ENCODE measurements at regions not wholly inside any gene's neighbourhood (a gene's known extent, or its start where the extent isn't known, plus 50 kb on each side); places are given as distances from the start of the nearest gene placed in this dataset.

DNA sequence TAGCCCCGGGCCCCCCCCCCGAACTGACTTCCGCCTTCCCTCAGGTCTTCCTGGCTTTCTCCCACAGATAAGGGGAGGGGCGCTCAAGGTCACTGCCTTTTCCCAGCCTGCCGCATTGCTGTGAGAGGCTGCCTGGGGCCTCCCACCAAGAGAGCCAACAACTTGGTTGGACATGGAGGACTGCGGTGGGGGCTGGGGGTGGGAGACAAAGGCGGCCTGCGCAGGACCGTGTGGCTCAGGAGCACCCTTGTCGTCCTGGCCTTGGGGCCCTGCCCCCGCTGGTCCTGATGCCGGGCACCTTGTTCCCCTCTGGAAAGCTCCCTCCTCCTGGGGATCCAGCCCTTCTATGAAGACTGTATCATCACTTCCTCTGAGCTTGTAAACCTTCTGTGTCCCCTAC lies 105.6 kb upstream of the FOXF1 start:
- ATAC-seq = no peak
- Histone ChIP-seq H3K27ac (no peak overlapping the region), H3K27me3 (peaks cover 0 to 83% (median 57%) of the 10 kb centered on the region in 7 donors), H3K4me3 (no peak overlapping the region), H3K4me1 (peaks cover 0 to 3% (median 0%) of the 10 kb centered on the region in 9 donors), H3K9me3 (no peaks in the 10 kb centered on the region), H3K36me3 (no peaks in the 10 kb centered on the region)
- no peak for TF ChIP-seq CTCF (IDR thresholded peaks at IDR 0.05)
- DNase-seq = no peak
- 45 to 52% methylated on average over 8 to 12 of the region's 12 CpGs for WGBS, 2 donors
- intact Hi-C loops (cut with DNase I) = no loop called here

- peaks cover 0 to 3% (median 0%) of the 10 kb centered on the region in 9 donors for H3K4me1 ChIP-seq
- peaks cover 0 to 78% (median 51%) of the 10 kb centered on the region in 7 donors for H3K27me3 ChIP-seq
- intact Hi-C loops (cut with DNase I) = no loop called here
- no peak overlapping the region for H3K27ac ChIP-seq
- WGBS, 2 donors = 73 to 78% methylated on average over 12 of the region's 12 CpGs
- ATAC-seq = no peak
- no peak for DNase-seq
- H3K36me3 ChIP-seq = no peaks in the 10 kb centered on the region
- no peak for TF ChIP-seq CTCF (IDR thresholded peaks at IDR 0.05)
- H3K9me3 ChIP-seq = no peaks in the 10 kb centered on the region
- H3K4me3 ChIP-seq = no peak overlapping the region
Measured at GRCh38 chr16:86405319-86405718, 105.0 kb upstream of the FOXF1 start.

DNA sequence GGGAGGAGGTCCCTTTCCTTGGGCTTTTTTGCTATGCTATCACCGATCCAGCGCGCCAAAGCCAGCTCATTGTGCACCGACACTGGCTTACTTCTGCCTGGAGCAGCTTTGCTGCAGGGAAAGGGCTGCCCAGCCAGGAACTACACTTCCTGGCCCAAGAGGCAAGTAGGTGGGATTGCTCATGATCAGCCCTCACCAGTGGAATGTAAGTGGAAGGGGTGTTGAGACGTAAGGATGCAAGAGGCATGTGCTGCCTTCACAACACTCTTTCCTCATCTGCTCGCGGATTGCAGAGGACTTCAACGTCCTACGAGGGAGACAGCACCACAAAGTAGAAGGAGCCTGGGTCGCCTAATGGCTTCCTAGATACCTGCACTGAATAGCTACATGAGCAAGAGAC lies 104.3 kb upstream of the FOXF1 start:
- ATAC-seq (no peak), DNase-seq (no peak)
- Histone ChIP-seq H3K27me3 (peaks cover 0 to 78% (median 44%) of the 10 kb centered on the region in 7 donors), H3K36me3 (no peaks in the 10 kb centered on the region), H3K27ac (no peak overlapping the region), H3K4me3 (no peak overlapping the region), H3K4me1 (peaks cover 0 to 3% (median 0%) of the 10 kb centered on the region in 9 donors), H3K9me3 (peaks cover 0 to 5% (median 0%) of the 10 kb centered on the region in 11 donors)
- WGBS, 2 donors = 63 to 72% methylated on average over 10 of the region's 10 CpGs
- intact Hi-C loops (cut with DNase I) = no loop called here
- TF ChIP-seq CTCF (IDR thresholded peaks at IDR 0.05) = no peak

- Histone ChIP-seq H3K27ac (no peak overlapping the region), H3K36me3 (no peaks in the 10 kb centered on the region), H3K9me3 (peaks cover 0 to 27% (median 0%) of the 10 kb centered on the region in 11 donors), H3K4me1 (peaks cover 0 to 3% (median 0%) of the 10 kb centered on the region in 9 donors), H3K4me3 (no peak overlapping the region), H3K27me3 (peaks cover 0 to 67% (median 33%) of the 10 kb centered on the region in 7 donors)
- intact Hi-C loops (cut with DNase I) = no loop called here
- no peak for TF ChIP-seq CTCF (IDR thresholded peaks at IDR 0.05)
- DNase-seq = no peak
- ATAC-seq = no peak
- 40 to 57% methylated on average over 4 of the region's 4 CpGs for WGBS, 2 donors
Measured at GRCh38 chr16:86408685-86409084, 101.6 kb upstream of the FOXF1 start.

Measured in heart right ventricle (tissue), 16 donors.